Glutamatergic neuron (in vitro differentiated cells): ENCODE measurements at regions not wholly inside any gene's neighbourhood (a gene's known extent, or its start where the extent isn't known, plus 50 kb on each side); places are given as distances from the start of the nearest gene placed in this dataset.
A peak's percentile ranks its signal among the peaks of the same experiment; 100 is the strongest.

Experiments used
- DNase-seq: peaks from one replicate; pipeline ENCODE4 v3.0.0; 2022
- H3K27ac Mint-ChIP-seq: one replicate; pipeline ENCODE4 v1.8.0; 2020; ENCODE audit warnings: mild to moderate bottlenecking, mixed read lengths, inconsistent platforms; ENCODE audit not compliant: unreplicated experiment
- H3K27me3 Mint-ChIP-seq: one replicate; pipeline ENCODE4 v1.8.0; 2020; ENCODE audit warnings: mild to moderate bottlenecking, moderate library complexity, mixed read lengths, inconsistent platforms; ENCODE audit not compliant: unreplicated experiment
- H3K36me3 Mint-ChIP-seq: one replicate; pipeline ENCODE4 v1.8.0; 2020; ENCODE audit warnings: mild to moderate bottlenecking, mixed read lengths, inconsistent platforms; ENCODE audit not compliant: unreplicated experiment
- H3K4me1 Mint-ChIP-seq: one replicate; pipeline ENCODE4 v1.8.0; 2020; ENCODE audit warnings: mild to moderate bottlenecking, low read depth, mixed read lengths, inconsistent platforms; ENCODE audit not compliant: unreplicated experiment
- H3K4me3 Mint-ChIP-seq: one replicate; pipeline ENCODE4 v1.8.0; 2020; ENCODE audit warnings: mild to moderate bottlenecking, mixed read lengths, inconsistent platforms; ENCODE audit not compliant: unreplicated experiment
- H3K9me3 Mint-ChIP-seq: one replicate; pipeline ENCODE4 v1.8.0; 2020; ENCODE audit warnings: mild to moderate bottlenecking, moderate library complexity, mixed read lengths, inconsistent platforms; ENCODE audit not compliant: unreplicated experiment
- TF ChIP-seq, protein P1 (sequence below): fragments of 200-600 bp; sonication (generic); IDR thresholded peaks from one replicate; pipeline ENCODE4 v1.5.0; 2021; ENCODE audit not compliant: partially characterized antibody, unreplicated experiment

DNA sequence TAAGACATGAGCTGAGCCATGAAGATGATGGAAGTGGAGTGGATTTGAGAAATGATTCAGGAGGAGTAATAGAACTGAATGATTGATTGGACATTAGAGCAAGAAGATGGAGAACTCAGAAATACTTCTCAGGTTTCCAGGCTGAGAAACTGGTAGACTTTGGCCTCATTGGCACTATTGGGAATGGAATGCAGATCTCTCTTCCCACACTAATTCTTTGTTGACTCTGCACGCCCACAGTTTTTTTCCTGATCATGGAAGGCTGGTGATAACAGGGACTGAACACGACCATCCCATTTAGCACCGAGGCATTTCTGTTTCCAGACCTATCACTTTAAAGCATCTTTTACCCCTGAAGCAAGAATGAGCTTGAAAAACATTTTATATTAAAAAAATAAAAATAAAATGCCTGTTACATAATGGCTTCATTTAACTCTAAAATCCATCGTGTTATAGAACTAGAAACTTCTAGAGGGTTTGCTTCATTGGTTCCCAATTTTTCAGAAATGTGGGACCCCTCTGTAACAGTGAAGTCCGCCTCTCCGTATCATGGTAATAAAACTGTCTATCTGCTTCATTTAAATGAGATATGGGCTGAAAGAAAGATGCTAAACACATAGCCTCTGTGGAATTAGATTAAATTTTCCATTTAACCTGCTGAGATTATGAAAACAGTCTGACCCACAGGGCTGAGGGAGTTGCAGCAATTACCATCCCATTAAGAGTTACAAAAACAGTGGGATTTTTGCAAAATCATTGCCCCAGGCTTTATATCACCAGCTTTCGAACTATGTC, 562.0 kb upstream of the CFAP20DC start:
- peaks cover 27% of the 10 kb centered on the region for H3K4me1 Mint-ChIP-seq
- H3K9me3 Mint-ChIP-seq = peaks cover 8% of the 10 kb centered on the region
- no peaks in the 10 kb centered on the region for H3K36me3 Mint-ChIP-seq
- H3K27me3 Mint-ChIP-seq = peaks cover 5% of the 10 kb centered on the region
- no peak for DNase-seq
- TF ChIP-seq, protein P1, sequence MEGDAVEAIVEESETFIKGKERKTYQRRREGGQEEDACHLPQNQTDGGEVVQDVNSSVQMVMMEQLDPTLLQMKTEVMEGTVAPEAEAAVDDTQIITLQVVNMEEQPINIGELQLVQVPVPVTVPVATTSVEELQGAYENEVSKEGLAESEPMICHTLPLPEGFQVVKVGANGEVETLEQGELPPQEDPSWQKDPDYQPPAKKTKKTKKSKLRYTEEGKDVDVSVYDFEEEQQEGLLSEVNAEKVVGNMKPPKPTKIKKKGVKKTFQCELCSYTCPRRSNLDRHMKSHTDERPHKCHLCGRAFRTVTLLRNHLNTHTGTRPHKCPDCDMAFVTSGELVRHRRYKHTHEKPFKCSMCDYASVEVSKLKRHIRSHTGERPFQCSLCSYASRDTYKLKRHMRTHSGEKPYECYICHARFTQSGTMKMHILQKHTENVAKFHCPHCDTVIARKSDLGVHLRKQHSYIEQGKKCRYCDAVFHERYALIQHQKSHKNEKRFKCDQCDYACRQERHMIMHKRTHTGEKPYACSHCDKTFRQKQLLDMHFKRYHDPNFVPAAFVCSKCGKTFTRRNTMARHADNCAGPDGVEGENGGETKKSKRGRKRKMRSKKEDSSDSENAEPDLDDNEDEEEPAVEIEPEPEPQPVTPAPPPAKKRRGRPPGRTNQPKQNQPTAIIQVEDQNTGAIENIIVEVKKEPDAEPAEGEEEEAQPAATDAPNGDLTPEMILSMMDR = no peak
- no peak overlapping the region for H3K4me3 Mint-ChIP-seq
- H3K27ac Mint-ChIP-seq = no peak overlapping the region

DNA sequence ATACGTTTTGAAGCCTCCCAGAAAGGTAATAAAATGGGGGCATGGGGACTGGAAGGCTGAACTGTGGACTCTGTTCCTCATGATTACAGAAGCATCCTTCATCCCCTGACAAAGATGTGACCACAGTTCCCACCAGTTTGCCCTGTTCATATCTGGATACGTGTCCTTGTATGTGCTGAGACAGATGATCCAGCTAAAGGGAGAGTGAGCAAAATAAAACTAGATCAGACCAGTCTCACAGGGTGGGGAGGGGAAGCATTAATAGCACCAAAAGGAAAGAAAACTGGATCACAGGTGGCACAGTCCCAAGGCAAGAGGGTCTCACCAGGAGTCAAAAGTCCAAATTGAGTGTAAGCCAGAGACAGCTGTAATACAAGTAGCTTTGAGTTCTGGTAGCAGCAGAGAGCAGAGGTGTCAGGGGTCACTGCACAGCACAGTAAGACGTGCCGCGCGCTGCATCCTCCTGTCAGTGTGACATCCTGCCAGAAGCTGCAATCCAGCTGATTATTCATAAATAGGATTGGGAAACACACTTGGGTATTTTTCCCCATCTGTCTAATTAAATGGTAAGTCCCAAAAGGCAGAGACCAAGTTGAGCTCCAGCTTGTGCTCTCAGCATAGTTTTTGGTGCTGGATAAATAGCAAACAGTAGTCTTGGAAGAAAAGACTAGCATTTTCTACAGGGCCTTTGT, 560.0 kb upstream of the CFAP20DC start:
- Mint-ChIP-seq H3K4me1 (peaks cover 27% of the 10 kb centered on the region), H3K9me3 (peaks cover 8% of the 10 kb centered on the region), H3K4me3 (no peak overlapping the region), H3K27ac (peak overlapping the region; percentile 63), H3K27me3 (peaks cover 5% of the 10 kb centered on the region), H3K36me3 (no peaks in the 10 kb centered on the region)
- peak; percentile 59 for DNase-seq
- TF ChIP-seq, protein P1 = no peak

DNA sequence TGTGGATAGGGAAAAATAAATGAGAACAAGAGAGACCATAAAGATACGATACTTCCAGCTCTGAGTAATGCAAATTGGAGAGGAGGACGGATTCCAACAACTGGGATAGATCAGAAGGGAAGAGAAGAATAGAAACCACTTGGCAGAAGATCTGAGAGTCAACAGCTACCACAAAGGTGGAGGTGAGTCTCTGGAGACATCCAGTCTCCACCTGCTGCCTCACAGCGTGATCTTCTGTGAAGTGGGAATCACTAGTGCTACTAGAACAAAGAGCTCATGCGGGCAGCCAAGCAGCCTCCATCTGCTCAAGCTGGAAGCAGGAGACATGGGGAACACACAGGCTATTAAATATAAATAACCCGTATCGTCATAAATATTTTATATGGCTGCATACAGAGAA, 558.5 kb upstream of the CFAP20DC start:
- Mint-ChIP-seq H3K27ac (peak overlapping the region; percentile 26), H3K9me3 (peaks cover 8% of the 10 kb centered on the region), H3K4me3 (peak overlapping the region; percentile 3), H3K4me1 (peaks cover 27% of the 10 kb centered on the region), H3K36me3 (no peaks in the 10 kb centered on the region), H3K27me3 (peaks cover 5% of the 10 kb centered on the region)
- TF ChIP-seq, protein P1 = no peak
- DNase-seq = peak; percentile 16

DNA sequence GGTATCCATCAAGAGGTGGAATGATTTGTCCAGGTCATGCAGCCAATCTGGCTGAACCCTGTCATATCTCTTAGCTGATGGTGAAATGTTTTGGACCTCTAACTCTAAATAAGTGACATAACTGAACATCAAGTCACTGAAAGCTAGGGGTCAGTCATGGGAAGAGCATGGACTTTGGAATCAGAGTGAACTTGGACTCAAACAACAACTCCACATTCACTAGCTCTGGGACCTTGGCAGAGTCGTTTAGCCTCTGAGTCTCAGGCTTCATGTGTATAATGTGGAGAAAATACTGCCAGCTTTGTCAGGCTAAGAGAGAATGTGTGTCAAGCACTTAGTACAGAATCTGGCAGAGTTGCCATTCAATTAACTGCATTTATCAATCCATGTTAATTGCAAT, 557.8 kb upstream of the CFAP20DC start:
- no peak for DNase-seq
- TF ChIP-seq, protein P1 = no peak
- no peaks in the 10 kb centered on the region for H3K36me3 Mint-ChIP-seq

More for the DNA sequence above, 557.8 kb upstream of the CFAP20DC start:
- H3K4me1 Mint-ChIP-seq = peaks cover 27% of the 10 kb centered on the region
- peaks cover 5% of the 10 kb centered on the region for H3K27me3 Mint-ChIP-seq
- H3K27ac Mint-ChIP-seq = no peak overlapping the region
- H3K9me3 Mint-ChIP-seq = peaks cover 7% of the 10 kb centered on the region
- H3K4me3 Mint-ChIP-seq = no peak overlapping the region
